ENCODE measurements at regions not wholly inside any gene's neighbourhood (a gene's known extent, or its start where the extent isn't known, plus 50 kb on each side); places are given as distances from the start of the nearest gene placed in this dataset.

DNA sequence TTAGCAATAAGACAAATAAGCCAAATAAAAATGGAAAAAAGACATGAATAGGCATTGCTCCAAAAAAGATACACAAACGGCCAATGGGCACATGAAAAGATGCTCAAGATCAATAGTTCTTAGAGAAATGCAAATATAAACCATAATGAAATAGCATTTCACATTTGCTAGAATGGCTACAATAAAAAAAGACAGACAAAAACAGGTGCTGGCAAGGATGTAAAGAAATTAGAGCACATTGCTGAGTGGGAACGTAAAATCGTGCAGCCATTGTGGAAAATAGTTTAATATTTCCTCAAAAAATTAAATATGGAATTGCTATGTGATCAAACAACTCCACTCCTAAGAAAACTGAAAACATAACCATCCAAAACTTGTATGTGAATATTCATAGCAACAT, 160.0 kb upstream of the SPATS2L start:
- no peak for DNase-seq (ENCODE audit: low read depth, low spot score)
- ChIA-PET POLR2A (no interaction called here), CTCF (no interaction called here)
- in situ Hi-C loops (cut with HindIII; ENCODE audit: low pct_unique_long_range_greater_than_20kb, low sequenced_read_pairs): no loop called here
- Histone ChIP-seq H3K4me3 (ENCODE audit: low read depth in 2 of 2, low read length in 2 of 2) (no peak overlapping the region), H3K27me3 (ENCODE audit: control insufficient read depth, insufficient read depth, low read length) (no peaks in the 10 kb centered on the region), H3K27ac (ENCODE audit: low read length) (no peak overlapping the region), H3K9me3 (ENCODE audit: control insufficient read depth, insufficient read depth, low read depth, low read length) (peaks cover 17% of the 10 kb centered on the region; the same call in 1 of the 2 replicates), H3K36me3 (ENCODE audit: control insufficient read depth, insufficient read depth, low read length) (no peaks in the 10 kb centered on the region), H3K4me1 (ENCODE audit: control insufficient read depth, insufficient read depth, low read length) (no peaks in the 10 kb centered on the region)
- intact Hi-C loops (cut with micrococcal nuclease; ENCODE audit: unreplicated experiment): no loop called here
- ATAC-seq: no peak
- no TSS peak for BruUV-seq (replicated peaks)
- TF ChIP-seq POLR2AphosphoS5 (IDR thresholded peaks at IDR 0.05; ENCODE audit: low read depth, low read length) (no peak), SIN3A (IDR thresholded peaks at IDR 0.05; ENCODE audit: borderline replicate concordance, insufficient read depth, low read depth, low read length) (no peak), TCF7L2 (IDR thresholded peaks at IDR 0.05; ENCODE audit: low read depth, low read length) (no peak)
- TF ChIP-seq, protein P1, sequence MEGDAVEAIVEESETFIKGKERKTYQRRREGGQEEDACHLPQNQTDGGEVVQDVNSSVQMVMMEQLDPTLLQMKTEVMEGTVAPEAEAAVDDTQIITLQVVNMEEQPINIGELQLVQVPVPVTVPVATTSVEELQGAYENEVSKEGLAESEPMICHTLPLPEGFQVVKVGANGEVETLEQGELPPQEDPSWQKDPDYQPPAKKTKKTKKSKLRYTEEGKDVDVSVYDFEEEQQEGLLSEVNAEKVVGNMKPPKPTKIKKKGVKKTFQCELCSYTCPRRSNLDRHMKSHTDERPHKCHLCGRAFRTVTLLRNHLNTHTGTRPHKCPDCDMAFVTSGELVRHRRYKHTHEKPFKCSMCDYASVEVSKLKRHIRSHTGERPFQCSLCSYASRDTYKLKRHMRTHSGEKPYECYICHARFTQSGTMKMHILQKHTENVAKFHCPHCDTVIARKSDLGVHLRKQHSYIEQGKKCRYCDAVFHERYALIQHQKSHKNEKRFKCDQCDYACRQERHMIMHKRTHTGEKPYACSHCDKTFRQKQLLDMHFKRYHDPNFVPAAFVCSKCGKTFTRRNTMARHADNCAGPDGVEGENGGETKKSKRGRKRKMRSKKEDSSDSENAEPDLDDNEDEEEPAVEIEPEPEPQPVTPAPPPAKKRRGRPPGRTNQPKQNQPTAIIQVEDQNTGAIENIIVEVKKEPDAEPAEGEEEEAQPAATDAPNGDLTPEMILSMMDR (IDR thresholded peaks at IDR 0.05): no peak
- TF ChIP-seq, protein P2, sequence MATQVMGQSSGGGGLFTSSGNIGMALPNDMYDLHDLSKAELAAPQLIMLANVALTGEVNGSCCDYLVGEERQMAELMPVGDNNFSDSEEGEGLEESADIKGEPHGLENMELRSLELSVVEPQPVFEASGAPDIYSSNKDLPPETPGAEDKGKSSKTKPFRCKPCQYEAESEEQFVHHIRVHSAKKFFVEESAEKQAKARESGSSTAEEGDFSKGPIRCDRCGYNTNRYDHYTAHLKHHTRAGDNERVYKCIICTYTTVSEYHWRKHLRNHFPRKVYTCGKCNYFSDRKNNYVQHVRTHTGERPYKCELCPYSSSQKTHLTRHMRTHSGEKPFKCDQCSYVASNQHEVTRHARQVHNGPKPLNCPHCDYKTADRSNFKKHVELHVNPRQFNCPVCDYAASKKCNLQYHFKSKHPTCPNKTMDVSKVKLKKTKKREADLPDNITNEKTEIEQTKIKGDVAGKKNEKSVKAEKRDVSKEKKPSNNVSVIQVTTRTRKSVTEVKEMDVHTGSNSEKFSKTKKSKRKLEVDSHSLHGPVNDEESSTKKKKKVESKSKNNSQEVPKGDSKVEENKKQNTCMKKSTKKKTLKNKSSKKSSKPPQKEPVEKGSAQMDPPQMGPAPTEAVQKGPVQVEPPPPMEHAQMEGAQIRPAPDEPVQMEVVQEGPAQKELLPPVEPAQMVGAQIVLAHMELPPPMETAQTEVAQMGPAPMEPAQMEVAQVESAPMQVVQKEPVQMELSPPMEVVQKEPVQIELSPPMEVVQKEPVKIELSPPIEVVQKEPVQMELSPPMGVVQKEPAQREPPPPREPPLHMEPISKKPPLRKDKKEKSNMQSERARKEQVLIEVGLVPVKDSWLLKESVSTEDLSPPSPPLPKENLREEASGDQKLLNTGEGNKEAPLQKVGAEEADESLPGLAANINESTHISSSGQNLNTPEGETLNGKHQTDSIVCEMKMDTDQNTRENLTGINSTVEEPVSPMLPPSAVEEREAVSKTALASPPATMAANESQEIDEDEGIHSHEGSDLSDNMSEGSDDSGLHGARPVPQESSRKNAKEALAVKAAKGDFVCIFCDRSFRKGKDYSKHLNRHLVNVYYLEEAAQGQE (IDR thresholded peaks at IDR 0.05; ENCODE audit: insufficient read depth in 1 of 2, low read depth in 2 of 2, low read length in 1 of 2): no peak

DNA sequence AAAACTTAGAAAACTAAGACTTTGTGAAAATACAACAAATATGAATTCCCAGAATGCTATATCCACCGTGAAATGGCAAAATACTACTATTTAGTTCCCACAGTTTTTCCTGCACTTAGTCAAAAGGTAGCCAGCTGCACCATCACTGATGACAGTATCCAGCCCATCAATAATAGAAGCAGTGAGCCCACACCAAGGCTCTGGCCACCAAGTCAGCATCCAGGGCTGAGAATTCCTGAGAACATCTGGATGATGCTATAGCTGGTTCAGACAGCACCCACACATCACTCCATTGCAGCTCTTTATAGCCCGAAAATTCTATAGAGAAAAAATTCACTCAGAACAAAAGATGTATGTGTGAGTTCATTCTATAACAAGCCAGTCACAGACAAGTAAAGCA, 159.1 kb upstream of the SPATS2L start:
- ChIA-PET POLR2A (no interaction called here), CTCF (no interaction called here)
- intact Hi-C loops (cut with micrococcal nuclease; ENCODE audit: unreplicated experiment) (no loop called here), in situ Hi-C loops (cut with HindIII; ENCODE audit: low pct_unique_long_range_greater_than_20kb, low sequenced_read_pairs) (no loop called here)
- no peak for ATAC-seq
- H3K27ac ChIP-seq (ENCODE audit: low read length): no peak overlapping the region
- no peak overlapping the region for H3K4me3 ChIP-seq (ENCODE audit: low read depth in 2 of 2, low read length in 2 of 2)
- TF ChIP-seq, protein P2 (IDR thresholded peaks at IDR 0.05; ENCODE audit: insufficient read depth in 1 of 2, low read depth in 2 of 2, low read length in 1 of 2): no peak
- no peak for TF ChIP-seq POLR2AphosphoS5 (IDR thresholded peaks at IDR 0.05; ENCODE audit: low read depth, low read length)
- no peak for TF ChIP-seq SIN3A (IDR thresholded peaks at IDR 0.05; ENCODE audit: borderline replicate concordance, insufficient read depth, low read depth, low read length)
- no peak for TF ChIP-seq TCF7L2 (IDR thresholded peaks at IDR 0.05; ENCODE audit: low read depth, low read length)
- TF ChIP-seq, protein P1 (IDR thresholded peaks at IDR 0.05): no peak
- no peaks in the 10 kb centered on the region for H3K36me3 ChIP-seq (ENCODE audit: control insufficient read depth, insufficient read depth, low read length)
- no peak for DNase-seq (ENCODE audit: low read depth, low spot score)
- BruUV-seq (replicated peaks): no TSS peak
- H3K27me3 ChIP-seq (ENCODE audit: control insufficient read depth, insufficient read depth, low read length): no peaks in the 10 kb centered on the region
- no peaks in the 10 kb centered on the region for H3K4me1 ChIP-seq (ENCODE audit: control insufficient read depth, insufficient read depth, low read length)
- peaks cover 17% of the 10 kb centered on the region; the same call in 1 of the 2 replicates for H3K9me3 ChIP-seq (ENCODE audit: control insufficient read depth, insufficient read depth, low read depth, low read length)
